NCI-H345 treated with DMSO at 0.1 percent for 48 hours (cell line): ENCODE measurements at regions not wholly inside any gene's neighbourhood (a gene's known extent, or its start where the extent isn't known, plus 50 kb on each side); places are given as distances from the start of the nearest gene placed in this dataset.

Experiments
- DNase-seq: peaks from one replicate; lab custom pipeline; 2025; ENCODE audit not compliant: unreplicated experiment; lab: John Stamatoyannopoulos, UW

- DNase-seq: no peak
Observed at GRCh38 chr2:116645155-116645554, 1169.3 kb upstream of the DDX18 start.

GRCh38 chr2:116668691-116669090, 1145.8 kb upstream of the DDX18 start:
- DNase-seq: no peak

- DNase-seq: no peak
Observed at GRCh38 chr2:116669782-116670181, 1144.7 kb upstream of the DDX18 start.

GRCh38 chr2:116674188-116674587, 1140.3 kb upstream of the DDX18 start:
- no peak for DNase-seq

- DNase-seq: no peak
Observed at GRCh38 chr2:116676776-116677175, 1137.7 kb upstream of the DDX18 start.

GRCh38 chr2:116680256-116680936, 1134.1 kb upstream of the DDX18 start:
- DNase-seq: no peak

GRCh38 chr2:116687371-116687770, 1127.1 kb upstream of the DDX18 start:
- peak; percentile 11 for DNase-seq

- DNase-seq: no peak
Observed at GRCh38 chr2:116692988-116693387, 1121.5 kb upstream of the DDX18 start.

GRCh38 chr2:116696223-116696622, 1118.3 kb upstream of the DDX18 start:
- peak; percentile 61 for DNase-seq

- no peak for DNase-seq
Observed at GRCh38 chr2:116696903-116697302, 1117.6 kb upstream of the DDX18 start.

- no peak for DNase-seq
Observed at GRCh38 chr2:116706396-116706795, 1108.1 kb upstream of the DDX18 start.

GRCh38 chr2:116716038-116716437, 1098.5 kb upstream of the DDX18 start:
- no peak for DNase-seq

GRCh38 chr2:116716444-116716843, 1098.0 kb upstream of the DDX18 start:
- DNase-seq: no peak

GRCh38 chr2:116717832-116718231, 1096.7 kb upstream of the DDX18 start:
- DNase-seq: no peak

GRCh38 chr2:116718451-116718850, 1096.0 kb upstream of the DDX18 start:
- no peak for DNase-seq

- peak; percentile 86 for DNase-seq
Observed at GRCh38 chr2:116719836-116720235, 1094.7 kb upstream of the DDX18 start.

- DNase-seq: no peak
Observed at GRCh38 chr2:116724550-116724949, 1089.9 kb upstream of the DDX18 start.

GRCh38 chr2:116732322-116732721, 1082.2 kb upstream of the DDX18 start:
- no peak for DNase-seq

- DNase-seq: no peak
Observed at GRCh38 chr2:116733699-116734098, 1080.8 kb upstream of the DDX18 start.

GRCh38 chr2:116737951-116738350, 1076.5 kb upstream of the DDX18 start:
- DNase-seq: no peak

GRCh38 chr2:116747103-116747502, 1067.4 kb upstream of the DDX18 start:
- DNase-seq: no peak

GRCh38 chr2:116749994-116750393, 1064.5 kb upstream of the DDX18 start:
- no peak for DNase-seq

GRCh38 chr2:116754381-116755101, 1060.0 kb upstream of the DDX18 start:
- no peak for DNase-seq
